Activated CD4-positive, CD25-positive, alpha-beta regulatory T cell treated with anti-CD3 and anti-CD28 coated beads, Interleukin-2, amount 50 U/mL, for 72 hours (primary cell): ENCODE measurements at regions not wholly inside any gene's neighbourhood (a gene's known extent, or its start where the extent isn't known, plus 50 kb on each side); places are given as distances from the start of the nearest gene placed in this dataset.

ENCODE experiments used
- DNase-seq: peaks from one replicate; pipeline ENCODE4 v3.0.0; 2021

DNA sequence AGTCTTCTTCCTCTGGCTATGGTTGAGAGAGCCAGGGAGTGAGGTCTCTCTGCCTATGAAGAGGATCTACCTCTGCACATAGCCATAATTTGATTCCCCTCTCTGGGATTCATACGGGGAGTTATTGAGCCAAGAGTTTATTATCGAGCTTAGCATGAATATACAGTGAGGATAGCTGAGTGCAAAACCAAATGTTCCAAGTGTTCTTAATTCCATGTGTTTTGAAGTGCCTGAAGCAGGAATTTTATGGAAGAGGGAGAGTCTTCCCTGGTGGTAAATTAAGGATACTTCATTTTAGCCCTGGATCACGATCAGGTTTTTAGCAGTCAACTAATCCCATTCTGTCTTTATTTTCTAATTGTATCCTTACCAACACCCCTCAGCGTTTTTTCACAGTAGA is 270.6 kb downstream of the C1D start:
- DNase-seq: no peak

DNA sequence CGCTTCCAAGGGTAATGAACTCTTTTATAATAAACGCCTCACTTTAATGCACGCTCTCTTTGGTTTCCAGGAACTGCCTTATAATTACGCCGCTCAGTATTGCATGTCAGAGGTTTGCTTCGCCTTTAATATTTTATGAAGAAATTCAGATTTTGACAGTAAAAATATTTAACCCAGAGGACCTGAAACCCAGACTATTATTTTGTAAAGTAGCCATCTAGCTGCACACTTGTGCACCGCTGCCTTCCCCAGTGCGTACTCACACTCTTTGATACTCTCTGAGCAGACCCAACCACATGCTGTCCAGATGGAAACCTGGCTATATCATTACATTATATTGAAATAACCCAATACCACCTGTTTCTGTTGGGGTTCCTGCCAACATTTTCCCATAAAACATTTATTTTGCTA is 270.1 kb downstream of the C1D start:
- no peak for DNase-seq

DNA sequence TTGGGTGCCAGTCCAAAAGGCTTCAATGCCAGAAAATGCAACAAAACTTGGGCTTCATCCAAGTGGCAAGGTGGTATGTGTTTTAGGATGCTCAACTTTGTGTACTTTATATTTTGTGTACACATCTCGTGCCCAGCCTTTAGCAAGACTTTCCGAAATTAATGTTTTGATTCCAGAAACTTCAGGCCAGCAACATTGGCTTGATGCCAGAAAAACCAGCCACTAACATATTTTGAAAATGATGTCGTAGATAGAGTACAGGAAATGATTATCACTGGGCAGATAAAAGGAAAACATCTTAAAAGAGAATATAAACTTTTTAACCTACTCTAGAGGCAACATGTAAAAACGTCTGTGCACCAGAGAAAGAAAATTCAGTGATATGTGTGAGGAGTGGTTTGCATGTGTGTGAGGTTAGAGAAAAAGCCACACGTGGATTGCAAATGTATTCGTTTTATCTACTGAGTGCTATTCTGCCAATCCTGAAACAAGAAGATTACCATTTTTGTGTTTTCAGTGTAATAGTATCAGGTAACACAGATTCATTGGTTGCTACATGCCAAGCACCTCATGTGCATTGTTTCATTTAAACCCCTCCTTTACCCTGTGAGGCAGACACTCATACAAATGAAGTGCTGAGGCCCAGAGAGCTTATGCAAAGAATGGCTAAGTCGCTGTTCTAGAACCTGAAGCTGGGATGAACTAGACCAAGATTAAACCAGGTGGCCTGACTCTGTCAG is 264.8 kb downstream of the C1D start:
- DNase-seq: no peak

DNA sequence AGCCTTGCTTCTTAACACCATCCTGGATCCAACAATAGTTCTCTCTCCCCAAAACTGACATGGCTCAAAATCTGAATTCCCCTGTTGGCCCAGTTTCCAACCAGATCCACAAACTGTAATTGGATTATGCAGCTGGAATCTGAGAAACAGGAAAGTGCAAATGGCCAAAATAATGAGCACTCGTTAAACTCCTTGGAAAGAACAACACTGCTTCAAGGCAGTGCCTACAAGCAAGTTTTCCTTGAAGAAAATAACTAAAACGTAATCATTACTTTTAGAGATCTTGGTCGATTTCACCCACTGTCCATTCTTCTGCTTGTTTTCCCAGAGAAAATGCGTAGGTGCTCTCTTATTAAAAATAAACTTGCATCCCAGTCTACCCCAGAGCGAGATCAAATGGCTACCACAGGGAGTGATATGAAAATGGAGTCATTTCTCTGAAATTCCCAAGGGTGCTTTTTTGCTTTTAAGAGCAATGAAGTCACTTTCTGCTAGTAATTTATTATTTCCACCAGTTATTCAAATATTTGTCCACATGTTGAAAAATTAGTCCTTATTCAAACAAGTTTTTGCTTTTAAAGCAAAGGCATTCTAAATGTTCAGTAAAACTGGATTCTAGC is 264.2 kb downstream of the C1D start:
- no peak for DNase-seq

GRCh38 chr2:67799886-67800285 is 262.9 kb downstream of the C1D start:
- DNase-seq: no peak

GRCh38 chr2:67802291-67802690 is 260.5 kb downstream of the C1D start:
- no peak for DNase-seq

GRCh38 chr2:67802824-67803223 is 260.0 kb downstream of the C1D start:
- DNase-seq: no peak

DNA sequence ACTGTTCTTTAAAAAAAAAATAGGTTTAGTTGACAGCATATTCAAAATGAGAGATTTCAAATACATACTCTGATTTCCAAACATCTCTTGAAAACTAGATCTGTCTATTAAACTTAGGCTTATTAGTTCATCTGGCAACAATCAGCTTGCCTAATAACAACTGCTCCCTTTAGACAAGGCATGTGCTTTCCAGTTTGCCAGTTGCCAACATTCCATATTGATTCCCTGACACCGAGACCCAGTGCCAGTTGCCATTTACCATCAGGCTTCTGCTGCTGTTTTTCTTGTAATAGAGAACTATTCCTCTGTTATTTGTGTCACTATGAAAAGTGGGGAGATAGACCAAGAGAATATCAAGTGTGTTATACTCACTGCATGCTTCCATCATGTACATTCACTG is 256.0 kb downstream of the C1D start:
- DNase-seq: no peak

GRCh38 chr2:67808112-67808511 is 254.7 kb downstream of the C1D start:
- DNase-seq: no peak

GRCh38 chr2:67812682-67813081 is 250.1 kb downstream of the C1D start:
- no peak for DNase-seq

DNA sequence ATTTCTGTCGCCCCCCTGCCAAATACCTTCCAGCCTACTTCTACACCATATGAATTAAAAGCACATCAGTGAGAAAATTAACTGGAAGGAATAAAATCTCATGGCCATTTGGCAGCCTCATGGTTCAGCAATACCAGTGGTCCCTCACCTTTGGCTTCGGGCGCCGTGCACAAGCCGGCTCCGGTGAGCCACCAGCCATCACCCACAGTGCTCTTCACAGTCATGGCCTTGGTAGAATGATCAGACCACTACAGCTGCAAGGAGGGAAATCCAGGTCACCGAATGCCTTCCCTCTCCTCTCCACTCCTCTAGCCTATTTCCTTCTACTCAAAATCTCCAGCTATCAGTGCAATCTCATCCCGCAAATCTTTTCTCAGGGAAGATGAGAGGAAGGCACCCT is 239.1 kb downstream of the C1D start:
- no peak for DNase-seq

GRCh38 chr2:67824186-67824585 is 238.6 kb downstream of the C1D start:
- no peak for DNase-seq

DNA sequence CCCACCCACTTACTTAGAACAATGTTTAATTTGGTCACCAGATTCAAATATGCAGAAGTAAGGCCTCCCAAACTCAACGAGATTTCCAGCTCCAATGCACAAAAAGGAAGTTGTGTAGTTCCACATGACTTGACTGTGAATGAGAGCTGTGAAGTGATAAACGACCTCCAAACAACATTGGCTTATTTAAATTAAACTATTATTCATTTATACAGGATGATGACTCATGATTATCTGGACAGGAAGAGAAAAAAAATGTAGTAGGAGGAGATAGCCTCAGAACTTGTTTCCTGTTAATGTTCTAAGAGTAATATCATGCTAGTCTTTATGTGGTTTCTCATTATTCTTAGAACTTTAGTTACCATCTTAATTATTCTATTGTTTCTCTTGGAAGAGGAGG is 237.3 kb downstream of the C1D start:
- DNase-seq: no peak

- DNase-seq: no peak
Measured at GRCh38 chr2:67828066-67828465, 234.7 kb downstream of the C1D start.

- DNase-seq: no peak
Measured at GRCh38 chr2:67829470-67829869, 233.3 kb downstream of the C1D start.

DNA sequence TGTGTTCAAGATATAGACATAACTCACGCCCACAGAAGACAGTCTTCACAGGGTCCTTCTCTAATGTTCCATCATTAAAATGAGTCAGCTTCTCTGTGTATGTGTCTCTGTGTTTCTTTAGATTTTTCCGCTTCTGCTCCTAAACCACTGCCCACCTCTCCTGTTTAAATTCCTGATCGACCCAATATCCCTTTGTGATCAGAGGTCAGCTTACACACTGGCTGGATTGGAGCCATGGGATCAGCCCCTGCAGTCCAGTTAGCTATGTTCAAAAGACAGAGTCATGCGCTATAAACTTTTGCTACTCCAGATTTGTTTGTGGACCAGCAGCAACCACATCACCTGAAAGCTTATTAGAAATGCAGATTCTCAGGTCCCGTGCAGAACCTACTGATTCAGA is 229.2 kb downstream of the C1D start:
- no peak for DNase-seq

DNA sequence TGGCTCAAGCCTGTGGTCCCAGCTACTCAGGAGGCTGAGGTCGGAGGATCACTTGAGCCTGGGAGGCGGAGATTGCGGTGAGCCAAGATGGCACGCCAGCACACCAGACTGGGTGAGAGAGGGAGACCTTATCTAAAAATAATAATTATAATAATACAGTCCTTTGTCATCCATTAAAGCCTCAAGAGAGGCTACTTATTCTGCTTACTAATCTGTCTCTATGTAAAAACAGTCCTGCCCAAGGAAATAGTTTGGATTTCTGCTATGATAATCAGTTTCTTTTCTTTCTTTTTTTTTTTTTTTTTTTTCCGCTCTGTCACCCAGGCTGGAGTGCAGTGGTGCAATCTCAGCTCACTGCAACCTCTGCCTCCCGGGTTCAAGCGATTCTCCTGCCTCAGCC is 228.3 kb downstream of the C1D start:
- DNase-seq: no peak

- no peak for DNase-seq
Measured at GRCh38 chr2:67835266-67835665, 227.5 kb downstream of the C1D start.

DNA sequence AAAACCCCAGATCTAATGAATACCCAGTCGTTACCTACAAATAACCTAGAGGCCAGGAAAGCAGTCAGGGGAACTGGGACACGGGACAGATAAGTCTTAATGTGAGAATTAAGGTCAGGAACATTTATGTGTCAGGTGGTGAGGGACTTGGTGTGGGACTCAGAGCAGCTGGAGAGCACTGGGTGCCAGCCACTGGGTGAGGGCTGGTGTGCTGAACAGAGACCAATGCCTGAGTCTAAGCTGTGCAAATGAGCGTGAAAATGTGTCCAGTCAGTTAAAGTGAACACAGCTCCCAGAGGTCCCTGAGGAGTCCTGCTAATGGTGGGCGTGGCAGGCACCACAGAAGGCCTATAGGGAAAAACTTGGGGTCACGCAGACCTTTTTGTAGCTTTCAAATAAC is 225.9 kb downstream of the C1D start:
- no peak for DNase-seq

- no peak for DNase-seq
Measured at GRCh38 chr2:67838205-67838604, 224.6 kb downstream of the C1D start.

GRCh38 chr2:67839242-67839641 is 223.6 kb downstream of the C1D start:
- no peak for DNase-seq

GRCh38 chr2:67839668-67840067 is 223.1 kb downstream of the C1D start:
- no peak for DNase-seq

DNA sequence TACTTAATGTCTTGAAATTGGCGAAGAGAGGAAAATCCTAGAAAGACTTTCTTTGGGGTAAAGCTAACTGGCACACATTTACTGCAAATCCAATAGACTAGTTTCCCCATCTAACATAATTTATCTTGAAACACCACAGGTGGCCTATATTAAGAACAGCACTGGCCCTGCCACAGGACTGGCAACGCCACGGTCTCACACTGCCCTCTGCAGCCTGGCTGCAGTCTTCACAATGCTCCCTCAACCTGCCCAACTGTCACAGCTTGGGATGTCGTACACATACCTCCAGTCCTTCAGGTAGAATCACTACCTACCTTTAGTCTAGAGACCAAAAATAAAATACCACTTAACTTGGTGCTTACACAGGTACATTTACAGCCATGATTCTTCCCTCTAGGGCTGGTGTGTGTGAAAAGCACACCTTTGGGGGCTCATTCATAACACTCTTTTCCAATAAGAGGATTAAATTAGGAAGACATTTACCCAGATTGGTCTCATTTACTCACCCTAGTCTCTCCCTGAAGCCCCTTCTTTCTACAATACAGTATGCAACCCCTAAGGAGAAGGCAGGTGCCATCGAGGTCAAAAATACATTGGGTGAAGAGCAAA is 222.2 kb downstream of the C1D start:
- no peak for DNase-seq

DNA sequence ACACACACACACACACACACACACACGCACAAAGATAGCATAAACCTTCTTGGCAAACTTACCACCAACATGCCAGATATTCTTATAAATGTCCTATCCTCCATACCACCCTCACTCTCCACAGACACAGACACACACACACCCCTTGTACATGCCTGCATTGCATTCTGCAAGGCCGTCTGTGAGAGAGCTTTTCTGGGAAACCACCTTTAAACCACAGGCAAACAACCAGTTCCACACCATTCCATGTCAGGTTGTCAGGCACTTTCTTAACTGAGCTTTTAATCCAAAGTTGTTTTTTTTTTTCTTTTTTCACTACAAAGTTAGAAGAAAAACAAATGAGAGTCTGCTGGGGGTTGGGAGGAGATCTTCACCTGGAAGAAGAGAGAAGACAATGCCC is 221.1 kb downstream of the C1D start:
- DNase-seq: no peak
